NB4 (cell line): ENCODE measurements at regions not wholly inside any gene's neighbourhood (a gene's known extent, or its start where the extent isn't known, plus 50 kb on each side); places are given as distances from the start of the nearest gene placed in this dataset.

Source experiments
- CTCF ChIP-seq: IDR thresholded peaks from one replicate; pipeline ENCODE4 v1.5.1; 2012; ENCODE audit warnings: low read depth, low read length
- MAX ChIP-seq: IDR thresholded peaks from 2 replicates; pipeline ENCODE4 v1.6.1; 2011; ENCODE audit warnings: low read depth, low read length
- POLR2A ChIP-seq: IDR thresholded peaks from 2 replicates; pipeline ENCODE4 v1.6.1; 2011; ENCODE audit warnings: mild to moderate bottlenecking; ENCODE audit not compliant: insufficient read length; ENCODE audit errors: extremely low read depth

GRCh38 chr10:28970231-28970630, 292.9 kb downstream of the BAMBI start:
- TF ChIP-seq CTCF = no peak
- TF ChIP-seq POLR2A = no peak
- no peak for TF ChIP-seq MAX
